ENCODE measurements at regions not wholly inside any gene's neighbourhood (a gene's known extent, or its start where the extent isn't known, plus 50 kb on each side); places are given as distances from the start of the nearest gene placed in this dataset.

DNA sequence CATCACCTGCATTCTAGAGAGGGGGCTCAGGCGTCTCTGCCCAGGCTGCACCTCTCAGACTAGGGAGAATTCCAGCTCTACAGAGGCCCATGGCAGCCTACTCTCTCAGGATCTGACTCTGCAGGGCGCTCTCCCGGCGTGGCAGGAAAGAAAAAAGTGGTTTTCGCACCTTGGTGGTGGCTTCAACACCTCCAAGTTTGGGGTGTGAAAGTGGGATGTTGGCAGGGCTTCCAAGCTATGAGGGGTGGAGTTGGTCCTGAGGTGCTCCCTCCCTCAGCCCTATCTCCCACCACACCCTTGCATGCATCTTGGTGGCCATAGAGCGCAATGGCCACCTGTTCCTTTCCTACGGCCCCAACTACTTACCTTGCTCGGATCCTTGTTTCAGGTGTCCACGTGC, 166.5 kb downstream of the VSIG4 start:
- no peak for TF ChIP-seq POLR2AphosphoS5 (IDR thresholded peaks at IDR 0.05; ENCODE audit: low read depth, low read length)
- TF ChIP-seq, protein P1, sequence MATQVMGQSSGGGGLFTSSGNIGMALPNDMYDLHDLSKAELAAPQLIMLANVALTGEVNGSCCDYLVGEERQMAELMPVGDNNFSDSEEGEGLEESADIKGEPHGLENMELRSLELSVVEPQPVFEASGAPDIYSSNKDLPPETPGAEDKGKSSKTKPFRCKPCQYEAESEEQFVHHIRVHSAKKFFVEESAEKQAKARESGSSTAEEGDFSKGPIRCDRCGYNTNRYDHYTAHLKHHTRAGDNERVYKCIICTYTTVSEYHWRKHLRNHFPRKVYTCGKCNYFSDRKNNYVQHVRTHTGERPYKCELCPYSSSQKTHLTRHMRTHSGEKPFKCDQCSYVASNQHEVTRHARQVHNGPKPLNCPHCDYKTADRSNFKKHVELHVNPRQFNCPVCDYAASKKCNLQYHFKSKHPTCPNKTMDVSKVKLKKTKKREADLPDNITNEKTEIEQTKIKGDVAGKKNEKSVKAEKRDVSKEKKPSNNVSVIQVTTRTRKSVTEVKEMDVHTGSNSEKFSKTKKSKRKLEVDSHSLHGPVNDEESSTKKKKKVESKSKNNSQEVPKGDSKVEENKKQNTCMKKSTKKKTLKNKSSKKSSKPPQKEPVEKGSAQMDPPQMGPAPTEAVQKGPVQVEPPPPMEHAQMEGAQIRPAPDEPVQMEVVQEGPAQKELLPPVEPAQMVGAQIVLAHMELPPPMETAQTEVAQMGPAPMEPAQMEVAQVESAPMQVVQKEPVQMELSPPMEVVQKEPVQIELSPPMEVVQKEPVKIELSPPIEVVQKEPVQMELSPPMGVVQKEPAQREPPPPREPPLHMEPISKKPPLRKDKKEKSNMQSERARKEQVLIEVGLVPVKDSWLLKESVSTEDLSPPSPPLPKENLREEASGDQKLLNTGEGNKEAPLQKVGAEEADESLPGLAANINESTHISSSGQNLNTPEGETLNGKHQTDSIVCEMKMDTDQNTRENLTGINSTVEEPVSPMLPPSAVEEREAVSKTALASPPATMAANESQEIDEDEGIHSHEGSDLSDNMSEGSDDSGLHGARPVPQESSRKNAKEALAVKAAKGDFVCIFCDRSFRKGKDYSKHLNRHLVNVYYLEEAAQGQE (IDR thresholded peaks at IDR 0.05; ENCODE audit: insufficient read depth in 1 of 2, low read depth in 2 of 2, low read length in 1 of 2): no peak
- no peak for TF ChIP-seq CTCF (IDR thresholded peaks at IDR 0.05)
